GM23248 (cell line): ENCODE measurements at regions not wholly inside any gene's neighbourhood (a gene's known extent, or its start where the extent isn't known, plus 50 kb on each side); places are given as distances from the start of the nearest gene placed in this dataset.

ENCODE experiments used
- DNase-seq: peaks from one replicate; pipeline ENCODE4 v3.0.0-alpha.2; 2015
- H2AFZ ChIP-seq: fragments of 200-600 bp; sonication (generic); 2 replicates; pipeline ENCODE4 v1.6.1; 2016; ENCODE audit warnings: antibody characterized with exemption
- H3F3A ChIP-seq: fragments of 200-600 bp; sonication (generic); 2 replicates; pipeline ENCODE4 v1.6.1; 2016; ENCODE audit warnings: mild to moderate bottlenecking, antibody characterized with exemption, mixed run types; ENCODE audit not compliant: insufficient read depth
- H3K27ac ChIP-seq: fragments of 200-600 bp; sonication (generic); 2 replicates; pipeline ENCODE4 v1.5.1; 2016; ENCODE audit warnings: mild to moderate bottlenecking
- H3K27me3 ChIP-seq: fragments of 200-600 bp; sonication (generic); replicated peaks from 2 replicates; pipeline ENCODE4 v1.6.1; 2016; ENCODE audit warnings: mild to moderate bottlenecking; ENCODE audit not compliant: insufficient read depth
- H3K36me3 ChIP-seq: fragments of 200-600 bp; sonication (generic); 2 replicates; pipeline ENCODE4 v1.6.1; 2016; ENCODE audit warnings: low read depth, mild to moderate bottlenecking
- H3K4me1 ChIP-seq: fragments of 200-600 bp; sonication (generic); 2 replicates; pipeline ENCODE4 v1.6.1; 2016; ENCODE audit warnings: mild to moderate bottlenecking; ENCODE audit not compliant: insufficient read depth
- H3K4me2 ChIP-seq: fragments of 200-600 bp; sonication (generic); one replicate; pipeline ENCODE4 v1.6.1; 2016; ENCODE audit warnings: mild to moderate bottlenecking; ENCODE audit not compliant: unreplicated experiment
- H3K4me3 ChIP-seq: fragments of 200-600 bp; sonication (generic); 2 replicates; pipeline ENCODE4 v1.5.1; 2016; ENCODE audit warnings: mild to moderate bottlenecking
- H3K79me2 ChIP-seq: fragments of 200-600 bp; sonication (generic); 2 replicates; pipeline ENCODE4 v1.6.1; 2016; ENCODE audit warnings: mild to moderate bottlenecking; ENCODE audit not compliant: insufficient read depth
- H3K9ac ChIP-seq: fragments of 200-600 bp; sonication (generic); 2 replicates; pipeline ENCODE4 v1.6.1; 2016; ENCODE audit warnings: mild to moderate bottlenecking
- H3K9me2 ChIP-seq: fragments of 200-600 bp; sonication (generic); 2 replicates; pipeline ENCODE4 v1.6.1; 2016; ENCODE audit warnings: mixed run types, mild to moderate bottlenecking, moderate library complexity; ENCODE audit not compliant: insufficient read depth
- H3K9me3 ChIP-seq: fragments of 200-600 bp; sonication (generic); one replicate; pipeline ENCODE4 v1.6.1; 2017; ENCODE audit warnings: low read depth
- H4K20me1 ChIP-seq: fragments of 200-600 bp; sonication (generic); 2 replicates; pipeline ENCODE4 v1.6.0; 2016; ENCODE audit not compliant: insufficient read depth
- EZH2 ChIP-seq: fragments of 200-600 bp; sonication (generic); IDR thresholded peaks from 2 replicates; pipeline ENCODE4 v1.6.1; 2018; ENCODE audit warnings: antibody characterized with exemption, mild to moderate bottlenecking; ENCODE audit not compliant: insufficient read depth, poor library complexity, severe bottlenecking
- EZH2phosphoT487 ChIP-seq: fragments of 200-600 bp; sonication (generic); IDR thresholded peaks from 2 replicates; pipeline ENCODE4 v1.6.1; 2018; ENCODE audit warnings: antibody characterized with exemption, moderate library complexity, mild to moderate bottlenecking, low read depth; ENCODE audit not compliant: insufficient read depth
- WGBS, 2 experiments: methylation state at CpG; one replicate each; pipeline ENCODE4 v1.1.6; 2015 to 2017; ENCODE audit warnings: low lambda C conversion rate in 2 of 2, low coverage in 1 of 2; ENCODE audit errors: missing lambda C conversion rate in 2 of 2; 5-methylcytosine and 5-hydroxymethylcytosine counted together
- in situ Hi-C: fragments of 300-500 bp; cut with MboI; formaldehyde crosslinking; loops from 2 replicates; pipeline ENCODE4 v1.15.0; 2020

GRCh38 chr6:125367036-125367782 lies 65.4 kb upstream of the HDDC2 start:
- peak; percentile 39 for DNase-seq
- WGBS, 2 experiments, result 50 to 67% methylated on average over 3 of the region's 3 CpGs
- no peak overlapping the region for H3K9ac ChIP-seq

GRCh38 chr6:125370343-125370742 lies 68.6 kb upstream of the HDDC2 start:
- Histone ChIP-seq H3K9me2 (no peaks in the 10 kb centered on the region), H3K27me3 (peaks cover 10% of the 10 kb centered on the region), H3K36me3 (no peaks in the 10 kb centered on the region), H4K20me1 (no peaks in the 10 kb centered on the region), H3K27ac (no peak overlapping the region), H3F3A (no peaks in the 10 kb centered on the region), H3K4me2 (no peak overlapping the region), H3K79me2 (no peaks in the 10 kb centered on the region), H3K4me1 (no peaks in the 10 kb centered on the region), H3K9me3 (no peaks in the 10 kb centered on the region), H3K9ac (no peak overlapping the region), H3K4me3 (no peak overlapping the region), H2AFZ (no peak overlapping the region)
- in situ Hi-C loops, result no loop called here
- TF ChIP-seq EZH2 (no peak), EZH2phosphoT487 (no peak)
- DNase-seq, result no peak
- WGBS, 2 experiments, result 2 to 5% methylated on average over 8 of the region's 8 CpGs

More at GRCh38 chr6:125367036-125367782, 65.4 kb upstream of the HDDC2 start:
- TF ChIP-seq EZH2phosphoT487, result no peak
- H3K27me3 ChIP-seq, result peaks cover 27% of the 10 kb centered on the region
- no peaks in the 10 kb centered on the region for H4K20me1 ChIP-seq
- H3K27ac ChIP-seq, result no peak overlapping the region
- no peak overlapping the region for H3K4me3 ChIP-seq
- no peaks in the 10 kb centered on the region for H3K9me2 ChIP-seq
- H3K4me1 ChIP-seq, result 0 out of 2 replicates have a peak, but pooled peaks cover 3% of the 10 kb centered on the region
- no peaks in the 10 kb centered on the region for H3K79me2 ChIP-seq
- H2AFZ ChIP-seq, result no peak overlapping the region
- H3K36me3 ChIP-seq, result no peaks in the 10 kb centered on the region
- in situ Hi-C loops, result no loop called here
- H3K4me2 ChIP-seq, result no peak overlapping the region
- H3K9me3 ChIP-seq, result no peaks in the 10 kb centered on the region
- no peaks in the 10 kb centered on the region for H3F3A ChIP-seq

- H4K20me1 ChIP-seq, result no peaks in the 10 kb centered on the region
- H3K4me3 ChIP-seq, result no peak overlapping the region
- H2AFZ ChIP-seq, result no peak overlapping the region
- H3K4me2 ChIP-seq, result no peak overlapping the region
- no peak for DNase-seq
- 74 to 78% methylated on average over 2 of the region's 2 CpGs for WGBS, 2 experiments
- H3F3A ChIP-seq, result 0 out of 2 replicates have a peak, but pooled peaks cover 4% of the 10 kb centered on the region
- peaks cover 12% of the 10 kb centered on the region; the same call in 1 of the 2 replicates for H3K4me1 ChIP-seq
- H3K36me3 ChIP-seq, result no peaks in the 10 kb centered on the region
- H3K9me3 ChIP-seq, result no peaks in the 10 kb centered on the region
- H3K27me3 ChIP-seq, result no peaks in the 10 kb centered on the region; the same call in 1 of the 2 replicates
- no peak overlapping the region for H3K9ac ChIP-seq
- no peak overlapping the region for H3K27ac ChIP-seq
- in situ Hi-C loops, result no loop called here
- no peaks in the 10 kb centered on the region for H3K79me2 ChIP-seq
- TF ChIP-seq EZH2phosphoT487, result no peak
- no peak for TF ChIP-seq EZH2
- H3K9me2 ChIP-seq, result no peaks in the 10 kb centered on the region
Observed at GRCh38 chr6:125375013-125375412, 73.2 kb upstream of the HDDC2 start.

- H3F3A ChIP-seq, result 0 out of 2 replicates have a peak, but pooled peaks cover 4% of the 10 kb centered on the region
- no peak for TF ChIP-seq EZH2
- H2AFZ ChIP-seq, result no peak overlapping the region
- H3K27me3 ChIP-seq, result no peaks in the 10 kb centered on the region; the same call in 1 of the 2 replicates
- no peak overlapping the region for H3K4me3 ChIP-seq
- H3K36me3 ChIP-seq, result no peaks in the 10 kb centered on the region
- no peak overlapping the region for H3K4me2 ChIP-seq
- no peaks in the 10 kb centered on the region for H3K9me2 ChIP-seq
- no peak overlapping the region for H3K9ac ChIP-seq
- no peaks in the 10 kb centered on the region for H4K20me1 ChIP-seq
- peaks cover 12% of the 10 kb centered on the region; the same call in 1 of the 2 replicates for H3K4me1 ChIP-seq
- no peaks in the 10 kb centered on the region for H3K9me3 ChIP-seq
- in situ Hi-C loops, result no loop called here
- DNase-seq, result peak; percentile 40
- H3K79me2 ChIP-seq, result no peaks in the 10 kb centered on the region
- no peak overlapping the region for H3K27ac ChIP-seq
Observed at GRCh38 chr6:125375821-125376220, 74.1 kb upstream of the HDDC2 start.
